NCI-H2227 (cell line): ENCODE measurements at regions not wholly inside any gene's neighbourhood (a gene's known extent, or its start where the extent isn't known, plus 50 kb on each side); places are given as distances from the start of the nearest gene placed in this dataset.

Source experiments
- DNase-seq: peaks from one replicate; lab custom pipeline; 2025; ENCODE audit not compliant: unreplicated experiment; lab: John Stamatoyannopoulos, UW

DNA sequence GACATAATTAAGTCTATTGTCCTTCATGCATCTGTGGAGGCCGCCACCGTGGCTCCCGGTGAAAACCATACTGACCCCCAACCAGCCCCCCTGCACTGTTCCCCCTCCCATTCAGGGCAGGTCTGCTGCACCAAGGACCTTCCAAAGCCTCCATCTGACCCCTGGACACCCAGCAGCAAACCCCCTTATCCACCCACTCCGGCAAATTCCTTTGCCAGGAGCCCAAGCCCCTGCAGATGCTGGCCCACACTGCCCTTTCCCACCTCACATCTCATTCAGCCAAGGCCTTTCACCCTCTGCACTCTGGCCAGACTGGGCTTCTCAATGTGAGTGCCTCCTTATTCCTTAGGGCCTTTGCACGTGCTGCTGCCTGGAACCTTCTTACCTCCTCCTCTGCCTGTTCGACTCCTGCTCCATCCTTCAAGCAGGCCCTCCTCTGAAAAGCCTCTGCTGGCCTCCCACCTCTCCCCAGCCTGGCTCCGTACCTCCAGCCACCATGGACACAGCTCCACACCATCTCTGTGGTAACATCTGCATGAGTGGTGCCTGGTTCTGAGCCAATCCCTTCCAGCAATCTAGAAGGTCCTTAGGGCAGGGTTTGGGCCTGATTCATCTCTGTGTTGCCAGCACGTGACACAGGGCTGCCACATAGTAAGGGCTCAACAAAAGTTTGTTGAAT is 230.7 kb downstream of the BCL11B start:
- DNase-seq: no peak

DNA sequence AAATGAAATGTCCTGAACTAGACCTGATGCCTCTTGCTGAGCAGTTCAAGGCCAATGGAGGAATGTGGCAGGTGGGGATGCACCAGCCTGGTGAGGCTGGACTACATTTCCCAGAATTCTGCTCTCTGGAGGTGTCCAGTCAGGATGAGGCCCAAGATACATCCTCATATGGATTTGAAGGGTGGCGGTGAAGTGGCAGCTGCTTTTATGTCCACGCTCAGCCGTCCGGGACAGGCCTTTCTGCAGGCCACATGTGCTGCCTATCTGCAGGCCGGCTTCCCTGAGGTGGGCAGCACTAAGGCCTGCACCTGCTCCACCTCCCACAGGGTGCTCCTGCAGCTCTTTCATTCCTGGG is 230.2 kb downstream of the BCL11B start:
- DNase-seq: no peak

DNA sequence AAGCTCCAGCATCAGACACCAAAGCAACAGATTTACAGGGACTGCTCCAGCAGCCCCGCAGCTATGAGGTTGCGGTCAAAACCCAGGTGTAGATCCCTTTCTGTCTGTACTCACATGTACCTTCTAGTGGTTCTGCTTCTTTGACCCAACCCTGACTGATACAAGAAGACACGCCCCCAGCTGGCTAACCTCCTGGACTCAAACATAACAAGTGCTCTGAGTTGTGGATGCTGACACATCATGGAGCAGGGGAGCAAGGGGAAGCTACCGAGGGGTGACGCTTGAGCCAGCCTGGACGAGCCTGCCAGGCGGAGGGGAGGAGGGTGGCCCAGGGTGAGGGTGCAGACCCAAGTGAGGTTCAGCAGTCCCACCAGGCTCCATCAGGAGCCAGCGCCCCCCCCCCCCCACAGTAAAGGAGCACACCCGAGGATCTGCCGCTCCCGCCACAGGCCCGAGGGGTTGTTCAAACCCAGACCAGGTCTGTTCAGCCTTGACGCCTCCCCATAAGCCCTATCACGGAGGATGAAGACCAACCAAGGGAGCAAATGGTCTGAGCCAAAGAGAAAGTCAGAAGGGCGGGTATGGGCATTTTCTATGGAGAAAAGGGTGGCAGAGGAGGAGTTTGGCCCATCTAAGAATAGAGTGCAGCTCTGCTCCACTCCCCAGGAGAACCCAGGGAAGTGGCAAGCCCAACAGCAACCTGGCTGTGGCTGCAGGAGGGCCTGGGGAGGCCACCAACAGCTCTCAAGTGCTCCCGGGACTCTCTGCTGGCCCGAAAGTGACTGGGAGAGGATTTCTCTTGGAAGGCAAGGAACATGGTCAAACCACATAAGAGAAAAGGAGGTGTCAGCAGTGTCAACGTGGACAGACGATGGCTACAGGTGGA is 229.4 kb downstream of the BCL11B start:
- DNase-seq: no peak

DNA sequence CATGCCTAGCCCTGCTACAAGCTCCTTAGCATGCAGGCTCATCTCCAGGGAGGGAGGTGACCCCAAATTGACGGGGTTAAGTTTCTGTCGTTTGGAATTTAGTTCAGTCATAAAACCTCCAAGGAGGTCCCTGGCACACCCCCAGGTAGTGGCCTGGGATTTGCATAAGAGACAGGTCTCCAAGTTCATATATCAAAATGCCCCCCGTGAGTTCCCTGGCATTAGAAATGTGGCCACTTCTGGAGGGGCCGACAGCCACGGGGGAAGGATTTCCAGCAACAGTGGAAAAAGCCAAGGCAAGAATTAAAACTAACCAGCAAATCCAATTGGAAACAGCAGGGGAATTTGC is 228.8 kb downstream of the BCL11B start:
- no peak for DNase-seq

DNA sequence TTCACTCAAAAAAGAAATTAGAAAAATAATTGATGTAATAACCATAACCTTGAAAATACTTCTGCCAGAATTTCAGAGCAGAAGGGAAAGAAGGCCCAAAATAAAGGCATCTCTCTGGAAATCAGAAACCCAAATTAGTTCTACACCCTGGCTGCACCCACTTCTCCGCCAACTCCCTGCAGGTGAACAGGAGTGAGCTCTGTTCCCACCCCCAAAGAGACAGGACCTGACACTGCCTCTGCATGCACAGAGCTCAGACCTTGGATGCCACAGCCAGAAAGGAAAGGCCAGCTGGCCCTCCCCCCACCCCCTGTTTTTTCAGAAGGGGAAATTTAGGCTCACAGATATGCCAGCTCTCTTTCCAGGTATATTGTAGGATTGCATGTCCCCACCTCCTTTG is 228.2 kb downstream of the BCL11B start:
- no peak for DNase-seq

DNA sequence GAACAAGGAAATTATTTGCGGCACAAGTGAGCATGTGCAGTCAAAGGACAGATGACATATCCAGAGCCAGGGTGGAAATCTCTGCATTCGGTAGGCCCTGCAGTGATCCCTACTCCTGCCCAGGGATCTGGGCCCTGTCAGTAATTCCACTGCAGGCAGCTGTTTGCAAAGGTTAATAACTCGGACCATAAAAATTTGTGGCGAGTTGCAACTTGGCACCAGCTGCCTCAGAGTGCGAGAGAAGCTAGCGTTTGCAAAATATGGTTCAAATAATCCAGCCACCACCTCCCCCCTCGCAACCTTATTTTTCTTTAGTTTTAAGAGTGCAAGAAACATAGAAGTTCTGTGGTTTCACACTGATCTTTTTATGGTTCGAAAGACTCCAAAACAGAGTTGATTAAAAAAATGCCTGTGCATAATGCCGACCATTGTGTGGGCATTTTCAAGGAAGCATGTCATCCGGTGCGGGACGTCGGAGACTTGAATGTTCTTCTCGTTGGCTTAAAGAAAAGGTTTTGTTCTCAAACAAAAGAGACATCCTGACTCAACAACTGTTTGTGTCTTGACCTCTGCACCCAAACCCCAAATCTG is 224.5 kb downstream of the BCL11B start:
- no peak for DNase-seq

DNA sequence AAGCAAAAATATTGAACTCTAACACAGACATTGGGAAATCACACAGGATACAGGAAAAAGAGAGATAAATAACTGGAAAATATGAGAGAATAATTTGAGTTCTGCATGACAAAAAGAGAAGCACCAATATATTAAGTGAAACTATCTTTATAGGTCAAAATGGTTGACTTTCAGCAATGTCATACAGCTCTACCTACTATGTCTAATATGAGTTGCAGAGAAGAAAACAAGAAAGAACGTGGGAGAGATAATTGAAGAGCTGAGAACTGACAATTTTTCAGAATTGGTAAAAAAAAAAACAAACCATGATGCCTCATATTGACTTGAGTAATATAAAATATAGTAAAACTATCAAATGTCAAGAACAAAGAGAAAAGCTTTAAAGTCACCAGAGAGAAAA is 221.7 kb downstream of the BCL11B start:
- DNase-seq: no peak

DNA sequence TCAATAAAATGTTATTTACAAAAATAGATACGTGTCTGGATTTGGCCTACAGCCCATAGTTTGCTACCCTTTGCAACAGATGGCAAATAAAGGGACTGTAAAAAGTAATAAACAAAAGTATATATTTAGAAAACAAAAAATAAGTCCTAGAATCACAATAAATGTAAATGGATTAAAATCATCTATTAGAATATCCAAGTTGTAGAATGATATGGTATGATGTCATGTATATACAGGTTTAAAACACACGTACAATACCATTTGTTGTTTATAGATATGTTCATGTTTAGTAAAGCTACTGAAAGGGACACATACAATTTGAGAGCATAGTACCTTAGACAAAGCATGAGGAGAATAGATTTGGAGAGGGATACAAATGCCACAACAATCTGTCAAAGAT is 219.5 kb downstream of the BCL11B start:
- DNase-seq: no peak

DNA sequence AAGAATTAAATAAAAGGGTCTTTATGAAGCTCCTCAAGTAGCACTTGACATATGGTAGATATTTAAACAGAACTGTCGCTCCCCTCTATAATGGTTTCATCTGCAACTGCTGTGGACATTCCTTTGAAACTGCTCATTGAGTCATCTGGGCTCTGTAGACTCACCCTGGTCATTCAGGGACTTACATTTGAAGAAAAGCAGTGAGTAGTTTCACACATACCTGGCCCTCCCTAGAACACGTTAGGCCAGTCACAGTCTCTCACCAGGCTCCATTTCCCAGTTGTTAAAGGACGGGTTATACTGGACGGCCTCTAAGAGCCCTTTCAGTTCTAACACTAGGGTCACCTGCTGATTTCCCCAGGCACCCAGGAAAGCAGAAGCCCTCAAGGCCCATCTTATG is 217.0 kb downstream of the BCL11B start:
- DNase-seq: no peak

DNA sequence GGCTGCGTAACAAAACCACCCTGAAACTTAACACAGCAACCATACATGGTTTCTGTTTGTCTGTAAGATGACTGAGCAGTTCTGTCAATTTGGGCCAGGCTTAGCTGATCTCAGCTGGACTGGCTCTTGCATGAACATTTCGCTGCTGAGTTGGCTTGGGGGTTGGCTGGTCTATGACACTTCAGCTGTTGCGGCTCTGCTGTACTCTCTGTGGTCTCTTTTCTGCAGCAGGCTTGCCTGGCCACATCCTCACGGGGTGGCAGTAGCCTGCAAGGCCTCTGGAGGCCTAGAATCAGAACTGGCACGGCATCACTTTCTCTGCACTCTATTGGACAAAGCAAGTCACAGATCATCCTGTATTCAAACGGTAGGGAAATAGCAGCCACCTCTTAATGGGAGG is 216.2 kb downstream of the BCL11B start:
- no peak for DNase-seq

DNA sequence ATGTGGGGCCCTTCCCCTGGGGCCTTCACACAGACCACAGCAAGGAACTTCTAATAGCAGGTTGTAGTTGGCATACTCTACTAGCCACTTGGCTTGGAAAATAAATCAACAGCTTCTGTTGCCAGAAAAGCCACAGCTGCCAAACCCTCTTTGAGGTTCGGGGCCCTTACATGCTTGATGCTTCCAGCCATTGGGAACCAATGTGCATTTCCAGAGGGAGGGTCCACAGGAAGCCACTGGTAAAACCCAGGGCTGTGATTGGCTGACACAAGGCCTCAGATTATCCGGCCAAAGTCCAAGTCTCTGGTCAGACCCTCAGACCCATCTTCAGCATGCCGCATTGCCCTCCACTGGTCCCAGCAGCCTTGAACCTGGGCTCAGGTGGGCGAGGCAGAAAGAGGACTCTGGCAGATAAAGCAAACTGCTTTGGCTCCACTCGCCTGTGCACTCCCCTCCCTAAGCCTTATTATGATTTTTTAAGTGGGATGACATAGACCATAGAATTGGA is 214.4 kb downstream of the BCL11B start:
- no peak for DNase-seq

DNA sequence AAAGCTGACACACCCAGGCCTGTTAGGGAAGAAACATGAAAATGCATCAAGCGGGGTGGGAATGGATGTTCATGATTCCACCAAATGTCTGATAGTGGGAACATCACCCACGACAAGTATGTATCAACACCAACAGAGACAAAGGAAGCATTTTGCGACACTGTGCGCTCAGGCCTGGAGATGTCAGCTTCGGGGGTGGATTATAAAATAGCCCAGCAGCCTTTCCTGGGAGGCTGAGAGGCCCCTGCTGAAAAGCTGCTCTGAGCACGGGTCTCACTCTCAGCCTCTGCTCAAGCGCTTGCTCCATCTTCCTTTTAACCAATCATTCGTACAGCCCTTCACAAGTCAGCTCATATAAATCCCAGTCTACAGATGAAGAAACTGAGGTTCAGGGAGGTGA is 213.5 kb downstream of the BCL11B start:
- DNase-seq: no peak

DNA sequence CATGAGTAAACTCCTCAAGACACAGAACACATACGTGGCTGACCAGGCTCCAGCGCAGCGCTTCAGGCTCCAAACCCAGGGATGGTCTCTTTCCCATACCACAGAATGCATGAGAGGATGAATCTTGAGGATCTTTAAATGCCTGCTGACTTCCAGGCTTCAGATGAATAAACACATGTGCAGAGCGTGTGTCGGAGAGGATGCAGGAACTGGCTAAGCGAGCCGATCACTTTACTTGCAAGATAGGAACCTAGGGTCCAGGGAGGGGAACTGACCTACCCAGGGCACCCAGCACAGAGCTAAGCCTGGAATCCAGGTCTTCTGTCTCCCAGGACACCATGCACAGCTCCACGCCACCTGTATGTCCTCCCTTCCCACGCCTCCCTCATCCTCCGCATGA is 209.8 kb downstream of the BCL11B start:
- DNase-seq: no peak

DNA sequence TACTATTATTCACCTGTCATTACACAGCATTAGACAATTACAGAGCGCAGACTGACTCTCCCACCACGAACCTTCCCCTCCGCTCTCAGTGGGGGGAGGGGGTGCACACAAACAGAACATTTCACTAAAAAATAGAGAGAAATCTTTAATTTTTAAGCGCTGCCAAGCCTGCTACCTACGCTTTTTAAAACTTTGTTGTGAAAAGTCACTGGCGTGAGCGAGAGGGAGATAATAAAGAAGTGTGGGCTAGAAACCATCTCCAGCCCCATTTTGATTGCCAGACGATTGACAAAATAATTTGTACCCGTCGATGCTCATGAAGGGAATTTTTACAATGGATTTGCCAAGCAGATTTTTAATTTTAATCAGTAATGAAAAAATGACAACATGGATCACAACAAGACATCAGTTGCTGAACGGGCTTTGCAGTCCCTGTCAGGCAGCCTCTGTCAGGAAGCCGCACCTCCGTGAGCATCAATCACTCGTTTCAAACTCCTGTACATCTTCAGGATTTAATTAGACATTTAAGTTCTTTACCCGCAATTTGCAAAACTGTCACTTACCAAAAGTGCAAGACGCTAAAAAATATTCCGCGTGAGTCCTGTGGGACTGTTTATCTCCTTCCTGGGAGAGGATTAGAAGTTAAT is 209.1 kb downstream of the BCL11B start:
- no peak for DNase-seq

DNA sequence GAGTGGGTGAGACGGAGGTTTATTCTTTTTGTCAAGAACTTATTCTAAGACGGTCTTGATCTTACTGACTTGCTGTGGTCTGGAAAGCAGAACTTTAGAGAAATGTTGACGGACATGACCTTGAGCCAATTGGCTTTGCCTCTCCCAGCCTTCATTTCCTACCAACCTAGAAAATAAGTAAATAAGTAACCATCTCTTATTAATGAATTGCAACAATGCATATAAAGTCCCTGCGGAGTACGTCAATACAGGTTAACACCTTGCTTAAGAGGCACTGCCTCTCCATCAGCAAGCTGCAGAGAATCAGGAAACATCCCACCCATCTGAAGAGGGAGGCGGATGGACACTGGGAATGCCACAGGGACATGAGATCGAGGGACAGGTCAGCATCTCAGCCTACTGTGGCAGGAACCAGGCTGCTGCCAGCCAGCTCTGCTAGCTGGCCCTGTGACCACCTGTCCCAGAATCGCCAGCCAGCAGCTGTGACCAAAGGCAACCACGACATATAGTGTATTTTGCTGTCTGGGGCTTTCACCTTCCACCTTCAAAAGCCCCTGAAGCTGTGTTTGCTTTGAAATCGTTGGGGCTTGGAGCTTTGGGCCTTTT is 208.3 kb downstream of the BCL11B start:
- no peak for DNase-seq

DNA sequence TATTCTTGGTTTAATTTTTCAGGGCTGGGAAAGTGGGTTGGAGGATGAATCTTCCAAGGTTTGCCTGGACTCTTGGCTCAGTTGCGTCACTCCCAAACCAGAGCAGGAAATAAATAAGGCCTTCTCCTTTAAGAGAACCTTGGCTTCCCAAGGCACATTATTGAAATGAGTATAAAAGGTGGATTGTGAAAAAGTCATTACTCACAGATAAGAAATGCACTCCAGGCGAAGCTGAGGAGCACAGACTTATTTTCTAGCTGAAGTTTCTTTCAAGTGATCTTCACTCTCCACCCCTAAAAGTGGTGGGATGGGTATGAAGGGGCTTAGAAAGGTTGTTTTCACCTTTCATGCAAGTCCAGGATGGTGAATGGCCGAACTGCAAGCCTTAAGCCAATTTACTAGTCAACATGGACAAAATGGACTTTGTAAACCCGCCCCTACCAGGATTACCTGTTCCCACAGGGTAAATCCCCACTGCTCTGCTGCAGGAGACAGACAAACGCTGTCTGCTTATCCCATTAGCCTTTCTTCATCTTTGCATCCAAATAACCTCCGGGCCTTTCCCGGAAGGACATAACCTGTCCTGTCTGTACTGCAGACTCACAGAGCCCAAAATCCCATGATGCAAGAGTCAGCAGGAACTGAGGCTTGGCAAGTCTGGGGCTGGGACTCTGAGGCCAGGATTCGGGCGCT is 207.6 kb downstream of the BCL11B start:
- DNase-seq: no peak

DNA sequence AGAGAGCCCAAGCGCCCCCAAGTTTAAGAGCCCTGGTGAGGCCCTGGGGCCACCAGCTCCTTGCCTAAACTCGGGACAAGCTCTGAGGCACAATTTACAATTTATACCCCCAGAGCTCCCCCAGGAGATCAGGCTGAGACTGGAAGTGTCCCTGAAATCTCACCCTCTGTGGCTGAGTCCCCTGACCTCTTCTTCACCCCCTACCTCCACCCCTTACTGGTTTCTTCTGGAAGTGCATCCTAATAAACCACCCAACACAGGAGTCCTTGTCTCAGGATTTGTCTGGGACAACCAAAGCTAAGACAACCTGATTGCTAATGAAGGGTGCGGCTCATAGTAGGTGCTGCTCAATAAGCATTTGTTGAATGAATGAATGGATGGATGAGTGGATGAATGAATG is 206.4 kb downstream of the BCL11B start:
- DNase-seq: no peak

DNA sequence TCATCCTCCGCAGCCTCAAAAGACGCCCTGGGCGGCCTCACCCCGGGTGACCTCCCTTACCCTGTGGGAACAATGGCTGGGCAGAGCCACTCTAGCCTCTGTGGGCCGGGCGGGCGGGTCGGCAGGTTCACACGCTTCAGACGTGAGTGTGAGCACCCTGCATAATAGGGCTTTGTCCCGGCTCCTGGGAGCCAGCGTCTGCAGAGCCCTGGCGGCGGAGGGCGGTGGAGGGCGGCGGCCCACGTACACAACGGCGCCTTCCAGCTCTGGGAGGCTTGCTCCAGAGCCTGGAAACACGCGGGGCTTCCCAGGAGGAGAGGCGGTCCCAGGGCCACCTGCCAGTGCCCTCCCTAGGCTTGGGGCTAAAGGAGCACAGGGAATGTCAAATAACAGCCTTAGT is 205.6 kb downstream of the BCL11B start:
- DNase-seq: no peak

DNA sequence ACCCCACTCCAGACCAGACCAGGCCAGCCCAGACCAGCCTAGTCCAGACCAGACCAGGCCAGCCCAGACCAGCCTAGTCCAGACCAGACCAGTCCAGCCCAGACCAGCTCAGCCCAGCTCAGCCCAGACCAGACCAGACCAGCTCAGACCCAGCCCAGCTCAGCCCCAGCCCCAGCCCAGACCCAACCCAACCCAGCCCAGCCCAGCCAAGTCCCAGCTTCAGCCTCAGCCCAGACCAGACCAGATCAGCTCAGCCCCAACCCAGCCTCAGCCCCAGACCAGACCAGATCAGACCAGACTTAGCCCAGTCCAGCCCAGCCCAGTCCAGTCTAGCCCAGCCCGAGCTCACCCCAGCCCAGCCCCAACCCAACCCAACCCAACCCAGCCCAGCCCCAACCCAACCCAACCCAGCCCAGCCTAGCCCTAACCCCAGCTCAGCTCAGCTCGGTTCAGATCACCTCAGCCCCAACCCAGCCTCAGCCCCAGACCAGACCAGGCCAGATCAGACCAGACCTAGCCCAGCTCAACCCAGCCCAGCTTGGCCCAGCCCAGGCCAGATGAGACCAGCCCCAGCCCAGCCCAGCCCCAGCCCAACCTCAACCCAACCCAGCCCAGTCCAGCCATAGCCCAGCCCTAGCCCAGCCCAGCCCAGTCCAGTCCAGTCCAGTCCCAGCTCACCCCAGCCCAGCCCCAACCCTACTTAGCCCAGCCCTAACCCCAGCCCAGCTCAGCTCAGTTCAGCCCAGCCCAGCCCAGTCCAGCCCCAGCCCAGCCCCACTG is 204.7 kb downstream of the BCL11B start:
- DNase-seq: no peak

DNA sequence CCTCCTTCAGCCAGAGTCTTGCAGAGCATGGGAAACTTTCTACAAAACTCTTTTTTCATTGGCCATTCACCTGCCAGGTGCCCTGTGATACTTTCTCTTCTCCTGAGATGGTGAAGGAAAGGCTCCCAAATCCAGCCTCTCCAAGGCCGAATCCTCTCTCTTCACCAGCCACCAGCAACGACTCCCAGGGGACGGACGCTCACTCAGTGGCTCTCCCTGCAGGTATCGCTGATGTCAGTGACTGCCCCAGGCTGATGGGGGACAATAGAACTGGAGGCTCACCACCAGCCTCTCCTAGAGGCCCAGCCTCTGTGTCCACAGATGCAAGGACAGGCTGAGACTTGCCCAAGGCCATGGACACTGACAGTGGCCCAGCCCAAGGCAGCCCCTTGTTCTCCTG is 204.1 kb downstream of the BCL11B start:
- DNase-seq: no peak
